Lower leg skin (tissue), 4 donors: ENCODE measurements at regions not wholly inside any gene's neighbourhood (a gene's known extent, or its start where the extent isn't known, plus 50 kb on each side); places are given as distances from the start of the nearest gene placed in this dataset.

Experiments used
- DNase-seq, 2 donors: peaks; one replicate each; pipeline ENCODE4 v3.0.0-alpha.2; 2019; ENCODE audit warnings: low spot score in 2 of 2
- H3K4me3 ChIP-seq: fragments of 200-600 bp; sonication (generic); 2 replicates; pipeline ENCODE4 v1.5.1; 2017; ENCODE audit warnings: mild to moderate bottlenecking, low read depth; ENCODE audit not compliant: poor library complexity, severe bottlenecking
- POLR2A ChIP-seq, 2 donors: fragments of 450-650 bp; IDR thresholded peaks; one replicate each; pipeline ENCODE4 v1.6.1; 2016 to 2017; ENCODE audit warnings: antibody characterized with exemption in 2 of 2, mild to moderate bottlenecking in 1 of 2, moderate library complexity in 1 of 2
- WGBS, 2 donors: methylation state at CpG; one replicate each; pipeline ENCODE4 v1.1.5; 2018; 5-methylcytosine and 5-hydroxymethylcytosine counted together
- intact Hi-C: fragments of 100-400 bp; cut with DNase I; formaldehyde crosslinking; loops from one replicate; pipeline ENCODE4 v1.15.0; 2023; ENCODE audit warnings: low total_unique reads
- TF ChIP-seq, protein P1 (sequence below), 3 donors: fragments of 450-650 bp; IDR thresholded peaks; one replicate each; pipeline ENCODE4 v1.5.1; 2016; ENCODE audit warnings: antibody characterized with exemption in 3 of 3, mild to moderate bottlenecking in 3 of 3, moderate library complexity in 2 of 3

DNA sequence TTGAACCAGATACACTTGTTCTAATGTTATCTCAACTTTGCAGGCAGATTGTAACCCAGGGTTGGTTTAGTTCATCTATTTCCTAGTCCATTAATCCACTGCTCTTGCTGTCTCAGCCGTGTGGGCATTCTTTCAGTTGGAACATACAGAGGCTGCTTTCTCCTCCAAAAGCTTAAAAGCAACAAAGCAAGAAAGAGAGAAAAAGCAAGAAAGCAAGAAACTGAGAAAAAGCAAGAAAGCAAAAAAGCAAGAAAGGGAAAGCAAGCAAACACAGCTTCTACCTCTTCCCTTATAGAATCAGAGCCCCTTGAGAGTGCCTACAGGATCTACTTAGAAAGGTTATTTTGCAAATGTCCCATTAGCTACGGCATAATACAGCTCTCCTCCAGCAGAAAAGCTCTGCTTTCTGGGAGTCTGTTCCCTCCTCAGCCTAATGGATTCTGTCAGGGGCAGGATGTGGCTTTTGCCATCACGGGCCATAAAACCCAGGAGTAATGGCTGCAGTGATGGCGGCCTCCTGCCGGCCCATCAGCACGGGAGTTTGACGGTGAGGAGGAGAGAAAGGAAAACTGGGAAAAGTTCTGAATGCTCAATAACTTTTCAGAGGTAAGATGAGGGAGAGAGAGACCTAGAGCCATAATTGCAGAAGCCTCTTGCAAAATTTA lies 156.8 kb upstream of the JARID2 start:
- TF ChIP-seq, protein P1, sequence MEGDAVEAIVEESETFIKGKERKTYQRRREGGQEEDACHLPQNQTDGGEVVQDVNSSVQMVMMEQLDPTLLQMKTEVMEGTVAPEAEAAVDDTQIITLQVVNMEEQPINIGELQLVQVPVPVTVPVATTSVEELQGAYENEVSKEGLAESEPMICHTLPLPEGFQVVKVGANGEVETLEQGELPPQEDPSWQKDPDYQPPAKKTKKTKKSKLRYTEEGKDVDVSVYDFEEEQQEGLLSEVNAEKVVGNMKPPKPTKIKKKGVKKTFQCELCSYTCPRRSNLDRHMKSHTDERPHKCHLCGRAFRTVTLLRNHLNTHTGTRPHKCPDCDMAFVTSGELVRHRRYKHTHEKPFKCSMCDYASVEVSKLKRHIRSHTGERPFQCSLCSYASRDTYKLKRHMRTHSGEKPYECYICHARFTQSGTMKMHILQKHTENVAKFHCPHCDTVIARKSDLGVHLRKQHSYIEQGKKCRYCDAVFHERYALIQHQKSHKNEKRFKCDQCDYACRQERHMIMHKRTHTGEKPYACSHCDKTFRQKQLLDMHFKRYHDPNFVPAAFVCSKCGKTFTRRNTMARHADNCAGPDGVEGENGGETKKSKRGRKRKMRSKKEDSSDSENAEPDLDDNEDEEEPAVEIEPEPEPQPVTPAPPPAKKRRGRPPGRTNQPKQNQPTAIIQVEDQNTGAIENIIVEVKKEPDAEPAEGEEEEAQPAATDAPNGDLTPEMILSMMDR (IDR thresholded peaks at IDR 0.05): no peak
- TF ChIP-seq POLR2A (IDR thresholded peaks at IDR 0.05): no peak
- 51 to 52% methylated on average over 7 of the region's 7 CpGs for WGBS, 2 donors
- no peak for DNase-seq
- intact Hi-C loops: no loop called here
- no peak overlapping the region for H3K4me3 ChIP-seq

- no peak for TF ChIP-seq POLR2A (IDR thresholded peaks at IDR 0.05)
- TF ChIP-seq, protein P1 (IDR thresholded peaks at IDR 0.05): no peak
- intact Hi-C loops: no loop called here
- DNase-seq: peak; percentile 56 to 85
- no peak overlapping the region for H3K4me3 ChIP-seq
- WGBS, 2 donors: 41 to 57% methylated on average over 10 of the region's 10 CpGs
These were observed 156.2 kb upstream of the JARID2 start for GRCh38 chr6:15089569-15090144.

- H3K4me3 ChIP-seq: no peak overlapping the region
- intact Hi-C loops: no loop called here
- TF ChIP-seq POLR2A (IDR thresholded peaks at IDR 0.05): no peak
- no peak for DNase-seq
- 22% methylated on average over 7 of the region's 7 CpGs for WGBS, 2 donors
These were observed 155.7 kb upstream of the JARID2 start for GRCh38 chr6:15090145-15090579.

DNA sequence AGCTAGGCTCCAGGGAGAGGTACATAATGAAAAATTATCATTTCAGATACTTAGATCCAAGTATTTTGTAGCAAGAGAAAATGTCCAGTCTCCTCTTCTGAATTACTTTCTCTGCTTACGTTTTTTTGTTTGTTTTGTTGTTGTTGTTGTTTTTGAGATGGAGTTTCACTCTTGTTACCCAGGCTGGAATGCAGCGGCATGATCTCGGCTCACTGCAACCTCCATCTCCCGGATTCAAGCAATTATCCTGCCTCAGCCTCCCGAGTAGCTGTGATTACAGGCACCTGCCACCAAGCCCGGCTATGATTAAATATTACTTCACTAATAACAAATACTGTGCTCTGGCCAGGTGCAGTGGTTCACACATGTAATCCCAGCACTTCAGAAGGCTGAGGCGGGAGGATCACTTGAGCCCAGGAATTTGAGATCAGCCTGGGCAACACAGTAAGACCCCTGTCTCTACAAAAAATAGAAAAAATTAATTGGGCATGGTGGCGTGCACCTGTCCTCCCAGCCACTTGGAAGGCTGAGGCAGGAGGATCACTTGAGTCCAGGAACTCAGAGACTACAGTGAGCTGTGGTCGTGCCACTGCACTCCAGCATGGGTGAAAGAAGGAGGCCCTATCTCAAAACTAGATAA lies 155.0 kb upstream of the JARID2 start:
- TF ChIP-seq, protein P1 (IDR thresholded peaks at IDR 0.05): no peak
- TF ChIP-seq POLR2A (IDR thresholded peaks at IDR 0.05): no peak
- H3K4me3 ChIP-seq: no peak overlapping the region
- 79 to 86% methylated on average over 9 of the region's 9 CpGs for WGBS, 2 donors
- intact Hi-C loops: no loop called here
- no peak for DNase-seq

DNA sequence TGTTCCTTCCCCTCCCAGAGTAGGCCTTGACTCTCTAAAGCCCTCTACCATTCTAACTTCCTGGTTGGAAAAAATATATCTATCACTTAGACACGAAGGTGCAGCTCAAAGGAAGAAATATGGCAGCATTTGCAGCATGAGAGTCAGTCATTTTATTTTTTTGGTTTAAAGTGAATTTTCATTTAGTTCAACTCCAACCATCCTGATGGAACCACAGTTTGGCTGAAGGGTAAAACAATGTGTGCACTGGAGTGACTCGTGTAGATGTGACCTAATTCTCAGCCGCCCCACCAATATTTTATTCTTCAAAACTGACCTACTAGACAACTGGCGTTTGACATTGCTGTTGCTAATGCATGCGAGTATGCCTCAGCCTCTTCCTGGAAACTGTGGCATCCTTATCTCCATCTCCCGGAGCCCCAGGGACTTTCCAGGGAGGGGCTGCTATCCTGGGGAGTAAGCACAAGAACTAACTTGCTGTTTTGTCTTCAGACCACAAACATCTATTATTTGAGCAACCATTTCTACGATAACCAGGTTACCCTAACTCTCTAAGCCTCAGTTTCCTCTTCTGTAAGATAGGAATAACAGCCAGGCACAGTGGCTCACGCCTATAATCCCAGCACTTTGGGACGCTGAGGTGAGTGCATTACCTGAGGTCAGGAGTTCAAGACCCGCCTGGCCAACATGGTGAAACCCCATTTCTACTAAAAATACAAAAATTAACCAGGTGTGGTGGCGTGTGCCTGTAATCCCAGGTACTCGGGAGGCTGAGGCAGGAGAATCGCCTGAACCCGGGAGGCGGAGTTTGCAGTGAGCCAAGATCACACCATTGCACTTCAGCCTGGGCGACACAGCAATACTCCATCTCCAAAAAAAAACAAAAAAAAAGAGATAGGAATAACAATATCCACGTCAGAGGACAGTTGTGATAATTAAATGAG lies 148.7 kb upstream of the JARID2 start:
- no peak overlapping the region for H3K4me3 ChIP-seq
- no peak for TF ChIP-seq POLR2A (IDR thresholded peaks at IDR 0.05)
- TF ChIP-seq, protein P1 (IDR thresholded peaks at IDR 0.05): no peak
- no peak for DNase-seq
- 67 to 73% methylated on average over 17 of the region's 17 CpGs for WGBS, 2 donors
- intact Hi-C loops: no loop called here
